ENCODE measurements at regions not wholly inside any gene's neighbourhood (a gene's known extent, or its start where the extent isn't known, plus 50 kb on each side); places are given as distances from the start of the nearest gene placed in this dataset.

- Mint-ChIP-seq H3K4me3 (ENCODE audit: unreplicated experiment) (no peak overlapping the region), H3K27ac (ENCODE audit: unreplicated experiment) (no peak overlapping the region), H3K27me3 (ENCODE audit: low read depth, unreplicated experiment) (peaks cover 35% of the 10 kb centered on the region), H3K4me1 (ENCODE audit: low read depth, unreplicated experiment) (no peaks in the 10 kb centered on the region), H3K9me3 (ENCODE audit: unreplicated experiment) (no peaks in the 10 kb centered on the region), H3K36me3 (ENCODE audit: low read depth, unreplicated experiment) (no peaks in the 10 kb centered on the region)
- DNase-seq (ENCODE audit: low read depth) (no peak), FAIRE-seq (no peak)
- Histone ChIP-seq H3K27ac (ENCODE audit: low read depth, low read length) (no peak overlapping the region), H3K4me3 (ENCODE audit: insufficient read depth, low read depth, low read length) (no peak overlapping the region), H3K79me2 (ENCODE audit: insufficient read depth, low read length) (no peaks in the 10 kb centered on the region), H3K36me3 (ENCODE audit: insufficient read depth, low read length) (no peaks in the 10 kb centered on the region), H3K9ac (ENCODE audit: low read length) (no peak overlapping the region), H3K9me3 (ENCODE audit: insufficient read depth, low read depth, low read length) (no peaks in the 10 kb centered on the region), H3K27me3 (ENCODE audit: insufficient read depth, low read length) (no peaks in the 10 kb centered on the region), H3K4me2 (ENCODE audit: low read length) (no peak overlapping the region), H3K4me1 (ENCODE audit: insufficient read depth, low read length) (no peaks in the 10 kb centered on the region), H2AFZ (ENCODE audit: low read depth, low read length) (no peak overlapping the region), H4K20me1 (ENCODE audit: insufficient read depth, low read length) (no peaks in the 10 kb centered on the region)
- TF ChIP-seq EZH2 (IDR thresholded peaks at IDR 0.05; ENCODE audit: insufficient read depth, low read length): no peak
- TF ChIP-seq, protein P1, sequence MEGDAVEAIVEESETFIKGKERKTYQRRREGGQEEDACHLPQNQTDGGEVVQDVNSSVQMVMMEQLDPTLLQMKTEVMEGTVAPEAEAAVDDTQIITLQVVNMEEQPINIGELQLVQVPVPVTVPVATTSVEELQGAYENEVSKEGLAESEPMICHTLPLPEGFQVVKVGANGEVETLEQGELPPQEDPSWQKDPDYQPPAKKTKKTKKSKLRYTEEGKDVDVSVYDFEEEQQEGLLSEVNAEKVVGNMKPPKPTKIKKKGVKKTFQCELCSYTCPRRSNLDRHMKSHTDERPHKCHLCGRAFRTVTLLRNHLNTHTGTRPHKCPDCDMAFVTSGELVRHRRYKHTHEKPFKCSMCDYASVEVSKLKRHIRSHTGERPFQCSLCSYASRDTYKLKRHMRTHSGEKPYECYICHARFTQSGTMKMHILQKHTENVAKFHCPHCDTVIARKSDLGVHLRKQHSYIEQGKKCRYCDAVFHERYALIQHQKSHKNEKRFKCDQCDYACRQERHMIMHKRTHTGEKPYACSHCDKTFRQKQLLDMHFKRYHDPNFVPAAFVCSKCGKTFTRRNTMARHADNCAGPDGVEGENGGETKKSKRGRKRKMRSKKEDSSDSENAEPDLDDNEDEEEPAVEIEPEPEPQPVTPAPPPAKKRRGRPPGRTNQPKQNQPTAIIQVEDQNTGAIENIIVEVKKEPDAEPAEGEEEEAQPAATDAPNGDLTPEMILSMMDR (IDR thresholded peaks at IDR 0.05; ENCODE audit: insufficient read depth, low read depth, low read length): no peak
Measured at GRCh38 chr5:2031581-2031980, 148.9 kb upstream of the IRX4 start.

DNA sequence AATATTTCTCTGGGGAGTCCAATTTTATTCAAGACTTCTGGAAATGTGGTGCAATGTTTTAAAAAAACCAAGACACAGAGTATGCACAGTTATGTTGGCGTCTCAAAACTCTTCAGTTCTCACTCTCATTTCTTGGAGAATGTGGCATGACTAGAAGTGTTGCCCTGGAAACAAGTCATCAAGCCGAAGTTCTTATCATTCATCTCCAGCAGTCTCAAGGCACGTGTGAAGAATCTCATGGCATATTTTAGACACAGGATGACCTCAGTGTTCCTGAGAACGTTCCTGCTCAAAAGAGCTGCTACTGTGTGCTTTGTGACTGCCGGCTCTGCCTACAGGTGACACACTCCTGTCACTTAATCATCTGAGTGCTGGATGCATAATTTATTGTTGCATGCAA, 147.4 kb upstream of the IRX4 start:
- Histone ChIP-seq H4K20me1 (ENCODE audit: insufficient read depth, low read length) (no peaks in the 10 kb centered on the region), H3K4me3 (ENCODE audit: insufficient read depth, low read depth, low read length) (no peak overlapping the region), H2AFZ (ENCODE audit: low read depth, low read length) (no peak overlapping the region), H3K4me1 (ENCODE audit: insufficient read depth, low read length) (no peaks in the 10 kb centered on the region), H3K27ac (ENCODE audit: low read depth, low read length) (no peak overlapping the region), H3K36me3 (ENCODE audit: insufficient read depth, low read length) (no peaks in the 10 kb centered on the region), H3K9me3 (ENCODE audit: insufficient read depth, low read depth, low read length) (no peaks in the 10 kb centered on the region), H3K4me2 (ENCODE audit: low read length) (no peak overlapping the region), H3K27me3 (ENCODE audit: insufficient read depth, low read length) (no peaks in the 10 kb centered on the region), H3K9ac (ENCODE audit: low read length) (no peak overlapping the region), H3K79me2 (ENCODE audit: insufficient read depth, low read length) (no peaks in the 10 kb centered on the region)
- Mint-ChIP-seq H3K4me1 (ENCODE audit: low read depth, unreplicated experiment) (no peaks in the 10 kb centered on the region), H3K4me3 (ENCODE audit: unreplicated experiment) (no peak overlapping the region), H3K27me3 (ENCODE audit: low read depth, unreplicated experiment) (peaks cover 32% of the 10 kb centered on the region), H3K36me3 (ENCODE audit: low read depth, unreplicated experiment) (no peaks in the 10 kb centered on the region), H3K9me3 (ENCODE audit: unreplicated experiment) (no peaks in the 10 kb centered on the region), H3K27ac (ENCODE audit: unreplicated experiment) (no peak overlapping the region)
- DNase-seq (ENCODE audit: low read depth) (no peak), FAIRE-seq (no peak)
- TF ChIP-seq, protein P1 (IDR thresholded peaks at IDR 0.05; ENCODE audit: insufficient read depth, low read depth, low read length): no peak
- TF ChIP-seq EZH2 (IDR thresholded peaks at IDR 0.05; ENCODE audit: insufficient read depth, low read length): no peak

- Histone ChIP-seq H3K79me2 (ENCODE audit: insufficient read depth, low read length) (no peaks in the 10 kb centered on the region), H3K4me1 (ENCODE audit: insufficient read depth, low read length) (no peaks in the 10 kb centered on the region), H3K27ac (ENCODE audit: low read depth, low read length) (no peak overlapping the region), H3K27me3 (ENCODE audit: insufficient read depth, low read length) (no peaks in the 10 kb centered on the region), H3K4me2 (ENCODE audit: low read length) (no peak overlapping the region), H2AFZ (ENCODE audit: low read depth, low read length) (no peak overlapping the region), H3K36me3 (ENCODE audit: insufficient read depth, low read length) (no peaks in the 10 kb centered on the region), H3K9me3 (ENCODE audit: insufficient read depth, low read depth, low read length) (no peaks in the 10 kb centered on the region), H3K9ac (ENCODE audit: low read length) (no peak overlapping the region), H4K20me1 (ENCODE audit: insufficient read depth, low read length) (no peaks in the 10 kb centered on the region), H3K4me3 (ENCODE audit: insufficient read depth, low read depth, low read length) (no peak overlapping the region)
- H3K4me3 Mint-ChIP-seq (ENCODE audit: unreplicated experiment): no peak overlapping the region
- H3K4me1 Mint-ChIP-seq (ENCODE audit: low read depth, unreplicated experiment): no peaks in the 10 kb centered on the region
- H3K9me3 Mint-ChIP-seq (ENCODE audit: unreplicated experiment): no peaks in the 10 kb centered on the region
- H3K36me3 Mint-ChIP-seq (ENCODE audit: low read depth, unreplicated experiment): no peaks in the 10 kb centered on the region
- H3K27me3 Mint-ChIP-seq (ENCODE audit: low read depth, unreplicated experiment): peaks cover 22% of the 10 kb centered on the region
- DNase-seq (ENCODE audit: low read depth): no peak
- TF ChIP-seq, protein P1 (IDR thresholded peaks at IDR 0.05; ENCODE audit: insufficient read depth, low read depth, low read length): no peak
- no peak for TF ChIP-seq EZH2 (IDR thresholded peaks at IDR 0.05; ENCODE audit: insufficient read depth, low read length)
- no peak for FAIRE-seq
- H3K27ac Mint-ChIP-seq (ENCODE audit: unreplicated experiment): no peak overlapping the region
Measured at GRCh38 chr5:2029206-2029605, 146.5 kb upstream of the IRX4 start.

Data from astrocyte (in vitro differentiated cells and primary cell).